Body of pancreas (tissue), 4 donors: ENCODE measurements at regions not wholly inside any gene's neighbourhood (a gene's known extent, or its start where the extent isn't known, plus 50 kb on each side); places are given as distances from the start of the nearest gene placed in this dataset.

ENCODE experiments used
- ATAC-seq: fragments of 150-250 bp; one replicate; pipeline ENCODE4 v1.9.1; 2016
- DNase-seq, 4 donors: peaks; one replicate each; pipeline ENCODE4 v3.0.0-alpha.2; 2019
- H3K27ac ChIP-seq, 4 donors: fragments of 200-600 bp; sonication (generic); 1 replicate in 3 of 4; 2 replicates in 1 of 4; pipeline versions ENCODE4 v1.5.1 to v1.6.1; 2016 to 2019; ENCODE audit warnings: mild to moderate bottlenecking in 1 of 4, mixed read lengths in 1 of 4, moderate library complexity in 1 of 4
- H3K27me3 ChIP-seq, 2 donors: fragments of 200-600 bp; sonication (generic); one replicate each; pipeline ENCODE4 v1.6.0; 2016; ENCODE audit warnings: mild to moderate bottlenecking in 1 of 2
- H3K36me3 ChIP-seq, 2 donors: fragments of 200-600 bp; sonication (generic); replicated peaks in 1 of 2; 2 replicates each; pipeline ENCODE4 v1.5.1; 2016; ENCODE audit warnings: low read depth in 2 of 2; ENCODE audit not compliant: insufficient read depth in 1 of 2
- H3K4me1 ChIP-seq: fragments of 200-600 bp; sonication (generic); one replicate; pipeline ENCODE4 v1.6.0; 2016
- H3K4me3 ChIP-seq, 2 donors: fragments of 200-600 bp; sonication (generic); 1 replicate in 1 of 2; 2 replicates in 1 of 2; pipeline ENCODE4 v1.5.1; 2016 to 2019
- H3K9me3 ChIP-seq, 3 donors: fragments of 200-600 bp; sonication (generic); 1 replicate in 2 of 3; 2 replicates in 1 of 3; pipeline ENCODE4 v1.5.1; 2016
- CTCF ChIP-seq, 7 experiments: fragments of 450-650 bp in 4 of 7; fragments of 200-600 bp in 3 of 7; sonication (generic) in 3 of 7; IDR thresholded peaks; one replicate each; pipeline ENCODE4 v1.5.1; 2016 to 2019; ENCODE audit warnings: antibody characterized with exemption in 7 of 7
- POLR2A ChIP-seq, 3 donors: fragments of 450-650 bp; IDR thresholded peaks; one replicate each; pipeline ENCODE4 v1.6.1; 2016; ENCODE audit warnings: antibody characterized with exemption in 3 of 3, mild to moderate bottlenecking in 2 of 3
- WGBS, 2 donors: methylation state at CpG; one replicate each; pipeline ENCODE4 v1.1.5; 2017; 5-methylcytosine and 5-hydroxymethylcytosine counted together
- intact Hi-C: fragments of 100-400 bp; cut with DNase I; formaldehyde crosslinking; loops from one replicate; pipeline ENCODE4 v1.15.1; 2023

DNA sequence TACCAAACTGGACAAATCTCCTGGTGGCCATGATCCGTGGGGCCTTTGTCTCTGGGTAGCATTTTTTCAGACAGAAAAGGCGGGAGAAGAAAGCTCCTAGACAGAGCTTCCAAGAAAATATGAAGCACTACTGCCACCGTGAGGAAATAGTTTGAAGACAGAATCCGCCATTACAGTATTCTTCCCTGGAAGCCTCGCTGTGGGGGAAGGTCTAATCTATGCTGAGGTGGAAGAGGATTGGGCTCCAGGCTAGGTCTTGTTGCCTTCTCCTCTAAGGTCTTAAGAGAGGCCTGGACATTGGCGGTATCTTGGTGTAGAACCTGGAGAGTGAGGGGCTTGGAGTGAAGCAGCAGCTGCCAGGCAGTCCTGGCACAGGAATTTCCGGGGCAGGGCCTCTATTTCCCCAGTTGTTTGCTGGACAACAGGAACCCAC lies 218.9 kb downstream of the OR13H1 start:
- no peaks in the 10 kb centered on the region for H3K27me3 ChIP-seq
- no peaks in the 10 kb centered on the region for H3K9me3 ChIP-seq
- 91 to 100% methylated on average over 3 to 6 of the region's 7 CpGs for WGBS, 2 donors
- H3K36me3 ChIP-seq, result no peaks in the 10 kb centered on the region
- DNase-seq (peak in 2 of 4 donors; percentile 72 to 76), ATAC-seq (no peak)
- H3K4me1 ChIP-seq, result no peaks in the 10 kb centered on the region
- H3K4me3 ChIP-seq, result no peak overlapping the region
- intact Hi-C loops, result no loop called here
- peak overlapping the region in 1 of 4 donors; percentile 39 for H3K27ac ChIP-seq
- TF ChIP-seq POLR2A (IDR thresholded peaks at IDR 0.05), result no peak
- peak in 3 of 7 experiments; percentile 23 to 89 (median 80) for TF ChIP-seq CTCF (IDR thresholded peaks at IDR 0.05)

DNA sequence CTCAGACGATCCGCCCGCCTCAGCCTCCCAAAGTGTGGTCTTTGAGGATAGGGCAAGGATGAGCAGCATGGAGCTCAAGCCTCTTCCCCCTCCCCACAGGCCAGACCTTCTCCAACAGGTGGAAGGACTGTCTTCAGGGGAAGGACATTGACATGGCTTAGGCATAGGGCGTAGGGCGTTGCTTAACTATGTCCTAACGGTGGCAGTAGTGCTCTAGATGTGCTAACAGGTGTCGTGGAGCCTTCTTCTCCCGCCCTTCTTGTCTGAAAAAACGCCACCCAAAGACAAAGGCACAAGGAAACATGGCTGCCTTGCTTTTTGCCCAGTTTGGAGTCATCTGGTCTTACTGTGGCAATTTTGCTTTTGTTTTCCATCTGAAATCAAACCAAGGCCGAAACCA lies 219.8 kb downstream of the OR13H1 start:
- no peak for TF ChIP-seq POLR2A (IDR thresholded peaks at IDR 0.05)
- TF ChIP-seq CTCF (IDR thresholded peaks at IDR 0.05), result peak in 3 of 7 experiments; percentile 11 to 91 (median 83)
- no peaks in the 10 kb centered on the region for H3K4me1 ChIP-seq
- H3K9me3 ChIP-seq, result no peaks in the 10 kb centered on the region
- WGBS, 2 donors, result 82 to 88% methylated on average over 3 to 5 of the region's 10 CpGs
- peak in 2 of 4 donors; percentile 91 to 93 for DNase-seq
- H3K27ac ChIP-seq, result no peak overlapping the region
- ATAC-seq, result no peak
- no peaks in the 10 kb centered on the region for H3K36me3 ChIP-seq
- intact Hi-C loops, result no loop called here
- H3K4me3 ChIP-seq, result no peak overlapping the region
- H3K27me3 ChIP-seq, result no peaks in the 10 kb centered on the region

DNA sequence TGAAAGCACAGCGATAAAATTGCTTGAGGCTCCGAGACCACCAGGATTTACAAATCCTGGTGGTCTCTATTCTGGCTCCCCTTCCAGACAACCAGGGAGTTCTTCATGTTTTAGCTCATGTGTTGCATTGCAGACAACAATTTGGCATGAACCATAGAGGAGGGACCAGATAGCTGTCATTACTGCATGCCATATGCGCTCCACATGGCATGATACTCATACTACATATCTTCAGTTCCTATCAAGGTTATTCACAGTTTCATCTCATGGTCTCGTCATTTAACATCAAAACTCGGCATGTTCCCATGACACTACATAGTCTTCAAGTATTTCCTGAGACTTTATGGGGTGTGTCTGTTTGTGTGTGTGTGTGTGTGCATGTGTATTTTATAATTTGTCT lies 220.3 kb downstream of the OR13H1 start:
- Histone ChIP-seq H3K4me1 (no peaks in the 10 kb centered on the region), H3K36me3 (no peaks in the 10 kb centered on the region), H3K4me3 (no peak overlapping the region), H3K27me3 (no peaks in the 10 kb centered on the region), H3K27ac (no peak overlapping the region), H3K9me3 (no peaks in the 10 kb centered on the region)
- no peak for DNase-seq
- WGBS, 2 donors, result 92 to 96% methylated on average over 5 of the region's 5 CpGs
- ATAC-seq, result no peak
- TF ChIP-seq POLR2A (IDR thresholded peaks at IDR 0.05) (no peak), CTCF (IDR thresholded peaks at IDR 0.05) (no peak)
- intact Hi-C loops, result no loop called here

DNA sequence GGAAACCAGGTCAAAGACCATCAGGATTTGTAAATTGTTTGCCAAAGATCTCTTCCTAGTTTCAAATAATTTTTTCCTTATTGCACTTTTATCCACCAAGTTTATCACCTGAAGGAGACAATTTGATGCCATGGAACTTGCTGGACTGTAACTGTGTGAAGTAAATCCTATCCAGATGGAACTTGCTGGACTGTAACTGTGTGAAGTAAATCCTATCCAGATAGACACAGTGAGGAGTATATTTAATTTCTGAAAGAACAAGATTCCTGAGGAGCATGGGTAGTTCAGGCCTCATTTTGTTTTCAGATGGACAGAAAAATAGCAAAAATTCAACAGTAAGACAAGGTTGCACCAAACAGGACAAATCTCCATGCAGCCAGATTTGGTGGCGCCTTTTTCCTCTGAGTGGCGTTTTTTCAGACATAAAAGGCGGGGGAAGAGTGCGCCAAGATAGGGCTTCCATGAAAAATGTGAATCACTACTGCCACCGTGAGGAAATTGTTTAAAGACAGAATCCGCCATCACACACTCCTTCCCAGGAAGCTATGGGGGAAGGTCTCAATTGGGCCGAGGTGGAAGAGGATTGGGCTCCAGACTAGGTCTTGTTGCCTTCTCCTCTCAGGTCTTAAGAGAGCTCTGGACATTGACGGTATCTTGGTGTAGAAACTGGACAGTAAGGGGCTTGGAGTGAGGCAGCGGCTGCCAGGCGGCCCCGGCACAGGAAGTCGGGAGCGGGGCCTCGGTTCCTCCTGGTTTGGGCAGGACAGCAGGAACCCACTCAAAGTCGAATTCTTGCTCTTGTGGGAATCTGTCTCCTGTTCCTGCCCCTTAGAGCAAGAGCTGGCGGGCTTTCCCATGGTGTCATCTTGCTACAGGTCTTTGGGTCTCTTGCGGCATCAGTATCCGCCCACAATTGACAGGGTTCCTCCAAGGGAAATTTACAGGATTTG lies 234.7 kb downstream of the OR13H1 start:
- peak overlapping the region in 2 of 4 donors; percentile 25 to 49 for H3K27ac ChIP-seq
- peak in 2 of 4 donors; percentile 83 to 86 for DNase-seq
- WGBS, 2 donors, result 91 to 95% methylated on average over 13 to 18 of the region's 18 CpGs
- TF ChIP-seq CTCF (IDR thresholded peaks at IDR 0.05) (peak in 3 of 7 experiments; percentile 16 to 82 (median 81)), POLR2A (IDR thresholded peaks at IDR 0.05) (no peak)
- intact Hi-C loops, result no loop called here
- no peaks in the 10 kb centered on the region for H3K36me3 ChIP-seq
- H3K4me1 ChIP-seq, result no peaks in the 10 kb centered on the region
- no peaks in the 10 kb centered on the region for H3K9me3 ChIP-seq
- H3K4me3 ChIP-seq, result no peak overlapping the region
- ATAC-seq, result no peak
- no peaks in the 10 kb centered on the region for H3K27me3 ChIP-seq
